ENCODE measurements at regions not wholly inside any gene's neighbourhood (a gene's known extent, or its start where the extent isn't known, plus 50 kb on each side); places are given as distances from the start of the nearest gene placed in this dataset.

GRCh38 chr11:104325093-104325492 is 161.1 kb upstream of the PDGFD start:
- TF ChIP-seq EZH2phosphoT487 (conservative IDR thresholded peaks at IDR 0.05; ENCODE audit: low read length) (no peak), CTCF (IDR thresholded peaks at IDR 0.05; ENCODE audit: insufficient read depth, low read length, poor library complexity, severe bottlenecking) (no peak)
- Histone ChIP-seq H3K9me2 (replicated peaks; ENCODE audit: insufficient read depth, low read length) (no peaks in the 10 kb centered on the region), H3K27ac (ENCODE audit: low read depth, low read length) (no peak overlapping the region)

DNA sequence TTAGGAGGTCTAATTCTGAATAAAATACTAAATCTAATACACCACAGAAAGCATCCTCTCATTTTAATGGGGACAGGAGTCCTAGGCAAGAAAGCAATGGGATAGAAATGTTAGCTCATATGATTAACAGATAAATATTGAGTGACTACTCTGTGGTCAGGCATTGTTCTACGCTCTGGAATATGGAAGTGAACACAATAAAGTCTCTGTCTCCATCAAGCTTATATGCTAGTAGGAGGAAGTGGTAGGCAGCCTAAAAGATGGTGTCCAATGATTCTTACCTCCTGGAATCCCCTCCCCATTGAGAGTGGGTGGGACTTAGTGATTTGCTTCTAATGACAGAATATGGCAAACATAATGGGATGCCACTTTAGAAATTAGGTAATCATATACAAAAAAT is 160.3 kb upstream of the PDGFD start:
- Histone ChIP-seq H3K27ac (ENCODE audit: low read depth, low read length) (no peak overlapping the region), H2AFZ (ENCODE audit: low read depth, low read length, severe bottlenecking) (no peak overlapping the region), H3K27me3 (ENCODE audit: low read length) (no peaks in the 10 kb centered on the region), H3K9ac (ENCODE audit: low read length) (no peak overlapping the region), H3K36me3 (ENCODE audit: low read length) (no peaks in the 10 kb centered on the region), H3K79me2 (ENCODE audit: insufficient read depth, low read length) (no peaks in the 10 kb centered on the region), H3K9me3 (ENCODE audit: insufficient read depth, low read length) (no peaks in the 10 kb centered on the region), H3K9me2 (replicated peaks; ENCODE audit: insufficient read depth, low read length) (no peaks in the 10 kb centered on the region), H3K4me2 (ENCODE audit: low read depth, low read length, poor library complexity, severe bottlenecking) (no peak overlapping the region), H4K20me1 (ENCODE audit: low read depth, low read length) (no peaks in the 10 kb centered on the region), H3F3A (ENCODE audit: insufficient read depth) (no peaks in the 10 kb centered on the region), H3K4me3 (ENCODE audit: insufficient read depth, low read length, poor library complexity, severe bottlenecking) (no peak overlapping the region)
- TF ChIP-seq EZH2phosphoT487 (conservative IDR thresholded peaks at IDR 0.05; ENCODE audit: low read length) (no peak), CTCF (IDR thresholded peaks at IDR 0.05; ENCODE audit: insufficient read depth, low read length, poor library complexity, severe bottlenecking) (no peak)

More at GRCh38 chr11:104325093-104325492, 161.1 kb upstream of the PDGFD start:
- Histone ChIP-seq H3K27me3 (ENCODE audit: low read length) (no peaks in the 10 kb centered on the region), H3K4me3 (ENCODE audit: insufficient read depth, low read length, poor library complexity, severe bottlenecking) (no peak overlapping the region), H3K79me2 (ENCODE audit: insufficient read depth, low read length) (no peaks in the 10 kb centered on the region), H2AFZ (ENCODE audit: low read depth, low read length, severe bottlenecking) (no peak overlapping the region), H3K9me3 (ENCODE audit: insufficient read depth, low read length) (no peaks in the 10 kb centered on the region), H3K4me2 (ENCODE audit: low read depth, low read length, poor library complexity, severe bottlenecking) (no peak overlapping the region), H3K36me3 (ENCODE audit: low read length) (no peaks in the 10 kb centered on the region), H3F3A (ENCODE audit: insufficient read depth) (no peaks in the 10 kb centered on the region), H3K9ac (ENCODE audit: low read length) (no peak overlapping the region), H4K20me1 (ENCODE audit: low read depth, low read length) (no peaks in the 10 kb centered on the region)

DNA sequence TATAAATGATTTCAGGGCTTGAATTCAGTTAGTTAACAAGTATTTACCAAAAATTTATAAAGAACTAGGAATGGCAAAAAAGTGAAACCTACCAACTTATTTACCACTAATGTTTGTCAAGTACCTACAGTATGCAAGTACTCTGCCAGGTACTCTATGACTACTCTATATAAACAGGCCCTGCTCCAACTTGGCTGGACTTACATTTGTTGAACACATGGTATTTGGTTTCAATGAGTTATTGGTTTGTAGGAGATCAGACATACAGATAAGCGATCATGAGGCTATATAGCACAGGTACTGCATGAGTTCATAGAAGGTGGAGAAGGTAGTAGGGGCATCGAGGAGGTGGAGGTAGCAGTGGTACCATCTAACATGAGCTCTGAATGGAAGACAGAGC is 159.9 kb upstream of the PDGFD start:
- Histone ChIP-seq H3K36me3 (ENCODE audit: low read length) (no peaks in the 10 kb centered on the region), H3K79me2 (ENCODE audit: insufficient read depth, low read length) (no peaks in the 10 kb centered on the region), H3F3A (ENCODE audit: insufficient read depth) (no peaks in the 10 kb centered on the region), H3K9me3 (ENCODE audit: insufficient read depth, low read length) (no peaks in the 10 kb centered on the region), H4K20me1 (ENCODE audit: low read depth, low read length) (no peaks in the 10 kb centered on the region), H3K4me2 (ENCODE audit: low read depth, low read length, poor library complexity, severe bottlenecking) (no peak overlapping the region), H3K4me3 (ENCODE audit: insufficient read depth, low read length, poor library complexity, severe bottlenecking) (no peak overlapping the region), H2AFZ (ENCODE audit: low read depth, low read length, severe bottlenecking) (no peak overlapping the region), H3K9me2 (replicated peaks; ENCODE audit: insufficient read depth, low read length) (no peaks in the 10 kb centered on the region), H3K27me3 (ENCODE audit: low read length) (no peaks in the 10 kb centered on the region), H3K9ac (ENCODE audit: low read length) (no peak overlapping the region), H3K27ac (ENCODE audit: low read depth, low read length) (no peak overlapping the region)
- TF ChIP-seq CTCF (IDR thresholded peaks at IDR 0.05; ENCODE audit: insufficient read depth, low read length, poor library complexity, severe bottlenecking) (no peak), EZH2phosphoT487 (conservative IDR thresholded peaks at IDR 0.05; ENCODE audit: low read length) (no peak)

Data from SU-DHL-6 (cell line).